Activated B cell treated with CpG ODN at 0.5 μM for 24 hours (primary cell): ENCODE measurements at regions not wholly inside any gene's neighbourhood (a gene's known extent, or its start where the extent isn't known, plus 50 kb on each side); places are given as distances from the start of the nearest gene placed in this dataset.

Experiments
- ATAC-seq: fragments of 200-7000 bp; cut with Tn5 transposase; one replicate; pipeline ENCODE4 v1.10.0; 2021; ENCODE audit warnings: low read depth, mild to moderate bottlenecking, moderate library complexity
- CTCF ChIA-PET: fragments of 350-600 bp; sonication (Branson Sonifier 250); formaldehyde crosslinking; loops from one replicate; lab custom pipeline; 2021; ENCODE audit warnings: antibody characterized with exemption; lab: Charles Lee
- POLR2A ChIA-PET: fragments of 350-600 bp; sonication (Branson Sonifier 250); formaldehyde crosslinking; loops from one replicate; lab custom pipeline; 2021; ENCODE audit warnings: antibody characterized with exemption; lab: Charles Lee
- DNase-seq: peaks from one replicate; pipeline ENCODE4 v3.0.0; 2022
- H3K27ac Mint-ChIP-seq: one replicate; pipeline ENCODE4 v1.8.0; 2020; ENCODE audit warnings: mixed read lengths
- H3K27me3 Mint-ChIP-seq: one replicate; pipeline ENCODE4 v1.8.0; 2021; ENCODE audit warnings: mixed read lengths
- H3K36me3 Mint-ChIP-seq: one replicate; pipeline ENCODE4 v1.8.0; 2021; ENCODE audit warnings: low read depth, mixed read lengths
- H3K4me1 Mint-ChIP-seq: one replicate; pipeline ENCODE4 v1.8.0; 2021; ENCODE audit warnings: mixed read lengths
- H3K4me3 Mint-ChIP-seq: one replicate; pipeline ENCODE4 v1.8.0; 2020; ENCODE audit warnings: mild to moderate bottlenecking, mixed read lengths
- H3K9me3 Mint-ChIP-seq: one replicate; pipeline ENCODE4 v1.8.0; 2020; ENCODE audit warnings: mixed read lengths
- CTCF ChIP-seq: fragments of 200-600 bp; IDR thresholded peaks from one replicate; pipeline ENCODE4 v1.8.0; 2022; ENCODE audit warnings: antibody characterized with exemption, mild to moderate bottlenecking
- intact Hi-C: fragments of 100-400 bp; cut with micrococcal nuclease; formaldehyde crosslinking; loops from one replicate; pipeline ENCODE4 v1.15.1; 2024

- no peaks in the 10 kb centered on the region for H3K4me1 Mint-ChIP-seq
- ATAC-seq (no peak), DNase-seq (no peak)
- H3K36me3 Mint-ChIP-seq = no peaks in the 10 kb centered on the region
- ChIA-PET CTCF (no interaction called here), POLR2A (no interaction called here)
- H3K27me3 Mint-ChIP-seq = no peaks in the 10 kb centered on the region
- no peak for TF ChIP-seq CTCF
- H3K4me3 Mint-ChIP-seq = no peak overlapping the region
- no peak overlapping the region for H3K27ac Mint-ChIP-seq
- peaks cover 12% of the 10 kb centered on the region for H3K9me3 Mint-ChIP-seq
- intact Hi-C loops = no loop called here
Observed at GRCh38 chr10:9157656-9158055, 1103.2 kb downstream of the GATA3 start.

GRCh38 chr10:9158675-9159074 lies 1104.2 kb downstream of the GATA3 start:
- Mint-ChIP-seq H3K27me3 (no peaks in the 10 kb centered on the region), H3K27ac (no peak overlapping the region), H3K9me3 (peaks cover 14% of the 10 kb centered on the region), H3K4me1 (no peaks in the 10 kb centered on the region), H3K36me3 (no peaks in the 10 kb centered on the region), H3K4me3 (no peak overlapping the region)
- DNase-seq = no peak
- TF ChIP-seq CTCF = no peak
- ChIA-PET CTCF (no interaction called here), POLR2A (no interaction called here)
- intact Hi-C loops = no loop called here
- no peak for ATAC-seq

GRCh38 chr10:9160275-9160674 lies 1105.8 kb downstream of the GATA3 start:
- no peak for DNase-seq
- Mint-ChIP-seq H3K27me3 (no peaks in the 10 kb centered on the region), H3K36me3 (no peaks in the 10 kb centered on the region), H3K4me1 (no peaks in the 10 kb centered on the region), H3K9me3 (peaks cover 16% of the 10 kb centered on the region), H3K4me3 (no peak overlapping the region), H3K27ac (no peak overlapping the region)
- intact Hi-C loops = no loop called here
- TF ChIP-seq CTCF = no peak
- no peak for ATAC-seq
- CTCF ChIA-PET = no interaction called here
- POLR2A ChIA-PET = no interaction called here

- POLR2A ChIA-PET = no interaction called here
- H3K4me1 Mint-ChIP-seq = no peaks in the 10 kb centered on the region
- CTCF ChIA-PET = no interaction called here
- no peak for DNase-seq
- intact Hi-C loops = no loop called here
- ATAC-seq = no peak
- peaks cover 16% of the 10 kb centered on the region for H3K9me3 Mint-ChIP-seq
- no peak overlapping the region for H3K4me3 Mint-ChIP-seq
- H3K27me3 Mint-ChIP-seq = no peaks in the 10 kb centered on the region
- no peak for TF ChIP-seq CTCF
- no peaks in the 10 kb centered on the region for H3K36me3 Mint-ChIP-seq
- H3K27ac Mint-ChIP-seq = no peak overlapping the region
Observed at GRCh38 chr10:9163699-9164098, 1109.2 kb downstream of the GATA3 start.

GRCh38 chr10:9166770-9167169 lies 1112.3 kb downstream of the GATA3 start:
- no peak overlapping the region for H3K27ac Mint-ChIP-seq
- intact Hi-C loops = no loop called here

More at GRCh38 chr10:9166770-9167169, 1112.3 kb downstream of the GATA3 start:
- Mint-ChIP-seq H3K27me3 (no peaks in the 10 kb centered on the region), H3K36me3 (no peaks in the 10 kb centered on the region), H3K4me3 (no peak overlapping the region), H3K4me1 (no peaks in the 10 kb centered on the region), H3K9me3 (peaks cover 6% of the 10 kb centered on the region)
- POLR2A ChIA-PET = no interaction called here
- no peak for TF ChIP-seq CTCF
- DNase-seq (no peak), ATAC-seq (no peak)
- CTCF ChIA-PET = no interaction called here
